Activated T-cell treated with anti-CD3 and anti-CD28 coated beads for 24 hours (primary cell): ENCODE measurements at regions not wholly inside any gene's neighbourhood (a gene's known extent, or its start where the extent isn't known, plus 50 kb on each side); places are given as distances from the start of the nearest gene placed in this dataset.
"Not testable (repeated sequence)": the region's sequence is repeated elsewhere in the genome, so short reads cannot be mapped to it uniquely, and the experiment has no call there.

Experiments used
- DNase-seq: peaks from one replicate; pipeline ENCODE4 v3.0.0-alpha.2; 2020; ENCODE audit warnings: low read depth

GRCh38 chr4:82077471-82077995 is 296.3 kb downstream of the HNRNPD start:
- not testable (repeated sequence) for DNase-seq

GRCh38 chr4:82076809-82077208 is 297.0 kb downstream of the HNRNPD start:
- no peak for DNase-seq

GRCh38 chr4:82076359-82076758 is 297.4 kb downstream of the HNRNPD start:
- no peak for DNase-seq

GRCh38 chr4:82071951-82072350 is 301.8 kb downstream of the HNRNPD start:
- DNase-seq = no peak

- no peak for DNase-seq
These were observed 303.7 kb downstream of the HNRNPD start for GRCh38 chr4:82069883-82070638.

GRCh38 chr4:82063017-82063416 is 310.8 kb downstream of the HNRNPD start:
- DNase-seq = no peak

- DNase-seq = no peak
These were observed 315.7 kb downstream of the HNRNPD start for GRCh38 chr4:82057990-82058544.

GRCh38 chr4:82055156-82055555 is 318.6 kb downstream of the HNRNPD start:
- DNase-seq = no peak

- no peak for DNase-seq
These were observed 320.4 kb downstream of the HNRNPD start for GRCh38 chr4:82053396-82053795.

- DNase-seq = no peak
These were observed 323.0 kb downstream of the HNRNPD start for GRCh38 chr4:82050796-82051195.

GRCh38 chr4:82049294-82049693 is 324.5 kb downstream of the HNRNPD start:
- DNase-seq = no peak

GRCh38 chr4:82047731-82048130 is 326.1 kb downstream of the HNRNPD start:
- no peak for DNase-seq

GRCh38 chr4:82046796-82047195 is 327.0 kb downstream of the HNRNPD start:
- DNase-seq = no peak

GRCh38 chr4:82045267-82045666 is 328.5 kb downstream of the HNRNPD start:
- DNase-seq = no peak

GRCh38 chr4:82044141-82044993 is 329.4 kb downstream of the HNRNPD start:
- no peak for DNase-seq

- no peak for DNase-seq
These were observed 330.0 kb downstream of the HNRNPD start for GRCh38 chr4:82043809-82044137.

- no peak for DNase-seq
These were observed 330.5 kb downstream of the HNRNPD start for GRCh38 chr4:82043081-82043808.

GRCh38 chr4:82042042-82042441 is 331.7 kb downstream of the HNRNPD start:
- no peak for DNase-seq

GRCh38 chr4:82038936-82039335 is 334.9 kb downstream of the HNRNPD start:
- no peak for DNase-seq

- DNase-seq = no peak
These were observed 337.6 kb downstream of the HNRNPD start for GRCh38 chr4:82036181-82036580.

GRCh38 chr4:82034878-82035277 is 338.9 kb downstream of the HNRNPD start:
- DNase-seq = no peak

GRCh38 chr4:82033862-82034261 is 339.9 kb downstream of the HNRNPD start:
- DNase-seq = no peak
